Activated naive CD4-positive, alpha-beta T cell treated with anti-CD3 and anti-CD28 coated beads, Interleukin-2, amount 50 U/mL, for 16 hours (primary cell): ENCODE measurements at regions not wholly inside any gene's neighbourhood (a gene's known extent, or its start where the extent isn't known, plus 50 kb on each side); places are given as distances from the start of the nearest gene placed in this dataset.

Experiments used
- DNase-seq: peaks from one replicate; pipeline ENCODE4 v3.0.0-alpha.2; 2020

- DNase-seq, result no peak
Observed at GRCh38 chr1:38123356-38124135, 77.0 kb upstream of the POU3F1 start.

- DNase-seq, result no peak
Observed at GRCh38 chr1:38121231-38121680, 74.7 kb upstream of the POU3F1 start.

- DNase-seq, result no peak
Observed at GRCh38 chr1:38120552-38121230, 74.1 kb upstream of the POU3F1 start.

- DNase-seq, result no peak
Observed at GRCh38 chr1:38118976-38119375, 72.4 kb upstream of the POU3F1 start.

- no peak for DNase-seq
Observed at GRCh38 chr1:38117444-38117887, 70.9 kb upstream of the POU3F1 start.

GRCh38 chr1:38115682-38116202 lies 69.1 kb upstream of the POU3F1 start:
- no peak for DNase-seq

- no peak for DNase-seq
Observed at GRCh38 chr1:38115226-38115625, 68.6 kb upstream of the POU3F1 start.

- DNase-seq, result no peak
Observed at GRCh38 chr1:38114241-38115026, 67.8 kb upstream of the POU3F1 start.

GRCh38 chr1:38113159-38113666 lies 66.6 kb upstream of the POU3F1 start:
- DNase-seq, result no peak

- no peak for DNase-seq
Observed at GRCh38 chr1:38111589-38111988, 65.0 kb upstream of the POU3F1 start.

GRCh38 chr1:38105267-38105666 lies 58.7 kb upstream of the POU3F1 start:
- no peak for DNase-seq

GRCh38 chr1:38102636-38103035 lies 56.0 kb upstream of the POU3F1 start:
- DNase-seq, result no peak

- DNase-seq, result no peak
Observed at GRCh38 chr1:38101037-38101785, 54.6 kb upstream of the POU3F1 start.

GRCh38 chr1:38098101-38098847 lies 51.7 kb upstream of the POU3F1 start:
- no peak for DNase-seq

GRCh38 chr1:38097284-38097898 lies 50.8 kb upstream of the POU3F1 start:
- no peak for DNase-seq
